DOHH2 (cell line): ENCODE measurements at regions not wholly inside any gene's neighbourhood (a gene's known extent, or its start where the extent isn't known, plus 50 kb on each side); places are given as distances from the start of the nearest gene placed in this dataset.

Source experiments
- CTCF ChIP-seq: fragments of 200-600 bp; sonication (generic); IDR thresholded peaks from one replicate; pipeline ENCODE4 v1.5.1; 2014; ENCODE audit warnings: antibody characterized with exemption, mild to moderate bottlenecking, low read depth, low read length; ENCODE audit not compliant: poor library complexity, severe bottlenecking
- EZH2phosphoT487 ChIP-seq: fragments of 200-600 bp; sonication (generic); IDR thresholded peaks from 2 replicates; pipeline ENCODE4 v1.6.1; 2017; ENCODE audit warnings: borderline replicate concordance, mild to moderate bottlenecking, antibody characterized with exemption, low read length, moderate library complexity, mixed read lengths

- TF ChIP-seq CTCF (no peak), EZH2phosphoT487 (no peak)
These were observed 1892.0 kb upstream of the IGFBP7 start for GRCh38 chr4:59002148-59002547.
